Liver (tissue), 8 donors: ENCODE measurements at regions not wholly inside any gene's neighbourhood (a gene's known extent, or its start where the extent isn't known, plus 50 kb on each side); places are given as distances from the start of the nearest gene placed in this dataset.

ENCODE experiments used
- DNase-seq: peaks from one replicate; pipeline ENCODE4 v3.0.0-alpha.2; 2017; ENCODE audit warnings: low spot score
- H3K27ac ChIP-seq, 2 donors: one replicate each; pipeline ENCODE4 v1.7.0; 2013; ENCODE audit warnings: inconsistent platforms in 2 of 2, low read length in 2 of 2, control low read depth in 1 of 2, low read depth in 1 of 2, mild to moderate bottlenecking in 1 of 2
- H3K27me3 ChIP-seq, 4 donors: one replicate each; pipeline versions ENCODE4 v1.6.1 to v1.7.0; 2013; ENCODE audit warnings: low read length in 3 of 4, inconsistent platforms in 1 of 4, mild to moderate bottlenecking in 1 of 4, moderate library complexity in 1 of 4; ENCODE audit not compliant: control insufficient read depth in 4 of 4, insufficient read depth in 4 of 4
- H3K36me3 ChIP-seq, 4 donors: one replicate each; pipeline versions ENCODE4 v1.6.1 to v1.7.0; 2013; ENCODE audit warnings: low read length in 3 of 4, mild to moderate bottlenecking in 3 of 4, low read depth in 1 of 4, moderate library complexity in 1 of 4; ENCODE audit not compliant: control insufficient read depth in 4 of 4, insufficient read depth in 3 of 4
- H3K4me1 ChIP-seq, 4 donors: one replicate each; pipeline versions ENCODE4 v1.6.1 to v1.7.0; 2013; ENCODE audit warnings: low read length in 3 of 4, mild to moderate bottlenecking in 3 of 4, moderate library complexity in 1 of 4; ENCODE audit not compliant: control insufficient read depth in 4 of 4, insufficient read depth in 4 of 4
- H3K4me3 ChIP-seq, 3 donors: one replicate each; pipeline versions ENCODE4 v1.6.1 to v1.7.0; 2013; ENCODE audit warnings: low read length in 3 of 3, control low read depth in 1 of 3, low read depth in 1 of 3, mild to moderate bottlenecking in 1 of 3
- H3K9ac ChIP-seq, 2 donors: one replicate each; pipeline ENCODE4 v1.7.0; 2013; ENCODE audit warnings: low read length in 2 of 2, mild to moderate bottlenecking in 2 of 2, moderate library complexity in 2 of 2, control low read depth in 1 of 2, low read depth in 1 of 2
- H3K9me3 ChIP-seq, 4 donors: one replicate each; pipeline versions ENCODE4 v1.6.1 to v1.7.0; 2013; ENCODE audit warnings: low read length in 3 of 4; ENCODE audit not compliant: control insufficient read depth in 4 of 4
- CTCF ChIP-seq: fragments of 150-350 bp; IDR thresholded peaks from 2 replicates; pipeline ENCODE4 v1.5.1; 2017; ENCODE audit warnings: improper control_type of control experiment, low read depth, low read length; ENCODE audit not compliant: missing input control
- EGR1 ChIP-seq, 2 donors: IDR thresholded peaks; 2 replicates each; pipeline ENCODE4 v1.6.1; 2016 to 2018; ENCODE audit warnings: antibody characterized with exemption in 2 of 2, low read depth in 2 of 2
- FOXA1 ChIP-seq: IDR thresholded peaks from 2 replicates; pipeline ENCODE4 v1.6.1; 2016; ENCODE audit warnings: antibody characterized with exemption
- FOXA2 ChIP-seq: IDR thresholded peaks from 2 replicates; pipeline ENCODE4 v1.6.1; 2016; ENCODE audit warnings: antibody characterized with exemption
- GABPA ChIP-seq, 2 donors: IDR thresholded peaks in 1 of 2; conservative IDR thresholded peaks in 1 of 2; 2 replicates each; pipeline ENCODE4 v1.6.1; 2016; ENCODE audit warnings: antibody characterized with exemption in 2 of 2, mild to moderate bottlenecking in 1 of 2, moderate library complexity in 1 of 2
- HNF4A ChIP-seq, 2 donors: conservative IDR thresholded peaks; 2 replicates each; pipeline ENCODE4 v1.6.1; 2016; ENCODE audit warnings: antibody characterized with exemption in 2 of 2, mild to moderate bottlenecking in 2 of 2
- HNF4G ChIP-seq: IDR thresholded peaks from 2 replicates; pipeline ENCODE4 v1.6.1; 2016; ENCODE audit warnings: antibody characterized with exemption
- JUND ChIP-seq, 2 donors: IDR thresholded peaks; 2 replicates each; pipeline ENCODE4 v1.6.1; 2016; ENCODE audit warnings: antibody characterized with exemption in 2 of 2
- MAX ChIP-seq: IDR thresholded peaks from 2 replicates; pipeline ENCODE4 v1.6.1; 2016; ENCODE audit warnings: antibody characterized with exemption
- NR2F2 ChIP-seq: IDR thresholded peaks from 2 replicates; pipeline ENCODE4 v1.6.1; 2016; ENCODE audit warnings: antibody characterized with exemption
- REST ChIP-seq: IDR thresholded peaks from 2 replicates; pipeline ENCODE4 v1.6.1; 2016; ENCODE audit warnings: antibody characterized with exemption, mild to moderate bottlenecking
- RXRA ChIP-seq, 2 donors: IDR thresholded peaks; 2 replicates each; pipeline ENCODE4 v1.6.1; 2017 to 2018; ENCODE audit warnings: antibody characterized with exemption in 2 of 2, mild to moderate bottlenecking in 1 of 2
- SP1 ChIP-seq: IDR thresholded peaks from 2 replicates; pipeline ENCODE4 v1.6.1; 2018; ENCODE audit warnings: antibody characterized with exemption, mild to moderate bottlenecking
- YY1 ChIP-seq: IDR thresholded peaks from 2 replicates; pipeline ENCODE4 v1.6.1; 2016; ENCODE audit warnings: antibody characterized with exemption, mild to moderate bottlenecking
- ZBTB33 ChIP-seq: IDR thresholded peaks from 2 replicates; pipeline ENCODE4 v1.6.1; 2016; ENCODE audit warnings: antibody characterized with exemption
- WGBS: extraction: QIAGEN DNeasy Blood & Tissue Kit; methylation state at CpG from one replicate; pipeline ENCODE4 v1.1.7; 2013; 5-methylcytosine and 5-hydroxymethylcytosine counted together
- donor health status: healthy.
- donor health status: healthy.
- donor health status: healthy.
- donor health status: healthy.
- donor health status: healthy.

- Histone ChIP-seq H3K9ac (no peak overlapping the region), H3K27me3 (no peaks in the 10 kb centered on the region), H3K9me3 (no peaks in the 10 kb centered on the region), H3K4me1 (no peaks in the 10 kb centered on the region), H3K27ac (no peak overlapping the region), H3K4me3 (no peak overlapping the region), H3K36me3 (no peaks in the 10 kb centered on the region)
- no peak for DNase-seq
- WGBS: 64% methylated on average over 3 of the region's 3 CpGs
- no peak for TF ChIP-seq SP1
- TF ChIP-seq HNF4A (conservative IDR thresholded peaks at IDR 0.05): no peak
- no peak for TF ChIP-seq NR2F2
- no peak for TF ChIP-seq HNF4G
- no peak for TF ChIP-seq RXRA (IDR thresholded peaks at IDR 0.05)
- TF ChIP-seq REST: no peak
- no peak for TF ChIP-seq YY1
- TF ChIP-seq JUND (IDR thresholded peaks at IDR 0.05): no peak
- no peak for TF ChIP-seq FOXA1
- no peak for TF ChIP-seq GABPA (IDR thresholded peaks at IDR 0.05 in 1 of 2, conservative IDR thresholded peaks at IDR 0.05 in 1 of 2)
- TF ChIP-seq ZBTB33: no peak
- TF ChIP-seq EGR1 (IDR thresholded peaks at IDR 0.05; ENCODE audit: low read depth in 2 of 2): no peak
These were observed 257.0 kb downstream of the IDS start for GRCh38 chrX:149248073-149248625.

- H3K27ac ChIP-seq: no peak overlapping the region
- no peak for DNase-seq
- no peaks in the 10 kb centered on the region for H3K4me1 ChIP-seq
- 58% methylated on average over 2 of the region's 2 CpGs for WGBS
- no peaks in the 10 kb centered on the region for H3K36me3 ChIP-seq
- TF ChIP-seq FOXA2 (no peak), MAX (no peak), CTCF (no peak), NR2F2 (no peak), HNF4A (conservative IDR thresholded peaks at IDR 0.05) (no peak), RXRA (IDR thresholded peaks at IDR 0.05) (no peak), HNF4G (no peak)
- H3K9ac ChIP-seq: no peak overlapping the region
- H3K27me3 ChIP-seq: peaks cover 0 to 3% (median 0%) of the 10 kb centered on the region in 4 donors
- H3K9me3 ChIP-seq: no peaks in the 10 kb centered on the region
- H3K4me3 ChIP-seq: no peak overlapping the region
These were observed 274.4 kb downstream of the IDS start for GRCh38 chrX:149230689-149231088.
